Activated CD4-positive, alpha-beta memory T cell treated with anti-CD3 and anti-CD28 coated beads, Interleukin-2, amount 10 ng/mL, durations not matched to agents 7 days and 5 days (primary cell): ENCODE measurements at regions not wholly inside any gene's neighbourhood (a gene's known extent, or its start where the extent isn't known, plus 50 kb on each side); places are given as distances from the start of the nearest gene placed in this dataset.
"Not testable (repeated sequence)": the region's sequence is repeated elsewhere in the genome, so short reads cannot be mapped to it uniquely, and the experiment has no call there.

ENCODE experiments used
- CTCF ChIA-PET: fragments of 350-600 bp; sonication (Branson Sonifier 250); formaldehyde crosslinking; loops from one replicate; lab custom pipeline; 2021; ENCODE audit warnings: antibody characterized with exemption, inconsistent platforms; lab: Charles Lee
- POLR2A ChIA-PET: fragments of 350-600 bp; sonication (Branson Sonifier 250); formaldehyde crosslinking; loops from one replicate; lab custom pipeline; 2021; ENCODE audit warnings: antibody characterized with exemption; lab: Charles Lee
- DNase-seq: peaks from one replicate; pipeline ENCODE4 v3.0.0-alpha.2; 2020
- H3K27ac Mint-ChIP-seq: one replicate; pipeline ENCODE4 v1.8.0; 2021; ENCODE audit warnings: mild to moderate bottlenecking, mixed read lengths
- H3K27me3 Mint-ChIP-seq: one replicate; pipeline ENCODE4 v1.8.0; 2021; ENCODE audit warnings: mixed read lengths
- H3K36me3 Mint-ChIP-seq: one replicate; pipeline ENCODE4 v1.8.0; 2021; ENCODE audit warnings: low read depth, mixed read lengths
- H3K4me1 Mint-ChIP-seq: one replicate; pipeline ENCODE4 v1.8.0; 2021; ENCODE audit warnings: mixed read lengths
- H3K4me3 Mint-ChIP-seq: one replicate; pipeline ENCODE4 v1.8.0; 2021; ENCODE audit warnings: mild to moderate bottlenecking, mixed read lengths
- H3K9me3 Mint-ChIP-seq: one replicate; pipeline ENCODE4 v1.8.0; 2021; ENCODE audit warnings: mixed read lengths

- ChIA-PET POLR2A (interaction anchor here (1.1 kb wide), 1 partner anchor 57 kb away, joined by 3 read pairs; no protein-coding TSS in a partner anchor), CTCF (interaction anchor here (0.7 to 1.6 kb wide), 6 partner anchors 8 to 305 kb away, joined by 3 to 5 read pairs (median 4); partner anchors contain the start of gene ZNF438)
- not testable (repeated sequence) for H3K9me3 Mint-ChIP-seq, H3K27me3 Mint-ChIP-seq, H3K36me3 Mint-ChIP-seq, H3K4me3 Mint-ChIP-seq
- peak; percentile 86 for DNase-seq
- peaks cover 24% of the 10 kb centered on the region for H3K4me1 Mint-ChIP-seq
- H3K27ac Mint-ChIP-seq = peak overlapping the region; percentile 43
Observed at GRCh38 chr10:30726783-30727414, 97.3 kb upstream of the LYZL2 start.

- Mint-ChIP-seq H3K36me3 (no peaks in the 10 kb centered on the region), H3K4me3 (no peak overlapping the region), H3K27ac (no peak overlapping the region), H3K4me1 (peaks cover 24% of the 10 kb centered on the region), H3K9me3 (no peaks in the 10 kb centered on the region), H3K27me3 (no peaks in the 10 kb centered on the region)
- ChIA-PET CTCF (interaction anchor here (1.4 to 1.6 kb wide), 2 partner anchors 37 to 306 kb away, joined by 5 read pairs; partner anchors contain the start of gene ZNF438), POLR2A (no interaction called here)
- no peak for DNase-seq
Observed at GRCh38 chr10:30725661-30726060, 96.1 kb upstream of the LYZL2 start.

- no peak overlapping the region for H3K27ac Mint-ChIP-seq
- H3K36me3 Mint-ChIP-seq = no peaks in the 10 kb centered on the region
- H3K4me1 Mint-ChIP-seq = peaks cover 26% of the 10 kb centered on the region
- DNase-seq = no peak
- H3K4me3 Mint-ChIP-seq = no peak overlapping the region
- H3K9me3 Mint-ChIP-seq = no peaks in the 10 kb centered on the region
- POLR2A ChIA-PET = no interaction called here
- CTCF ChIA-PET = interaction anchor here (0.8 to 1.4 kb wide), 2 partner anchors 37 to 53 kb away, joined by 3 to 4 read pairs; no protein-coding TSS in a partner anchor
- no peaks in the 10 kb centered on the region for H3K27me3 Mint-ChIP-seq
Observed at GRCh38 chr10:30724296-30724695, 94.7 kb upstream of the LYZL2 start.

- no peaks in the 10 kb centered on the region for H3K9me3 Mint-ChIP-seq
- POLR2A ChIA-PET = no interaction called here
- H3K4me3 Mint-ChIP-seq = no peak overlapping the region
- no peak overlapping the region for H3K27ac Mint-ChIP-seq
- no peaks in the 10 kb centered on the region for H3K36me3 Mint-ChIP-seq
- peaks cover 34% of the 10 kb centered on the region for H3K4me1 Mint-ChIP-seq
- no peak for DNase-seq
- CTCF ChIA-PET = interaction anchor here (0.5 to 1.8 kb wide), 7 partner anchors 16 to 309 kb away, joined by 3 to 8 read pairs (median 4); partner anchors contain the start of gene ZNF438
- no peaks in the 10 kb centered on the region for H3K27me3 Mint-ChIP-seq
Observed at GRCh38 chr10:30722956-30723620, 93.5 kb upstream of the LYZL2 start.

- ChIA-PET CTCF (interaction anchor here (0.8 to 3.8 kb wide), 5 partner anchors 32 to 80 kb away, joined by 3 to 39 read pairs (median 29); no protein-coding TSS in a partner anchor), POLR2A (no interaction called here)
- no peaks in the 10 kb centered on the region for H3K36me3 Mint-ChIP-seq
- no peaks in the 10 kb centered on the region for H3K9me3 Mint-ChIP-seq
- H3K4me1 Mint-ChIP-seq = peaks cover 27% of the 10 kb centered on the region
- no peaks in the 10 kb centered on the region for H3K27me3 Mint-ChIP-seq
- H3K4me3 Mint-ChIP-seq = no peak overlapping the region
- DNase-seq = no peak
- no peak overlapping the region for H3K27ac Mint-ChIP-seq
Observed at GRCh38 chr10:30719832-30720231, 90.3 kb upstream of the LYZL2 start.

- peaks cover 24% of the 10 kb centered on the region for H3K9me3 Mint-ChIP-seq
- ChIA-PET CTCF (interaction anchor here (1.0 to 1.8 kb wide), 3 partner anchors 8 to 39 kb away, joined by 4 to 7 read pairs (median 6); no protein-coding TSS in a partner anchor), POLR2A (interaction anchor here (0.6 to 1.0 kb wide), 2 partner anchors 7 to 22 kb away, joined by 3 read pairs; no protein-coding TSS in a partner anchor)
- H3K27ac Mint-ChIP-seq = no peak overlapping the region
- no peak overlapping the region for H3K4me3 Mint-ChIP-seq
- no peak for DNase-seq
- H3K4me1 Mint-ChIP-seq = peaks cover 28% of the 10 kb centered on the region
- no peaks in the 10 kb centered on the region for H3K27me3 Mint-ChIP-seq
- peaks cover 39% of the 10 kb centered on the region for H3K36me3 Mint-ChIP-seq
Observed at GRCh38 chr10:30709700-30710358, 80.3 kb upstream of the LYZL2 start.

- Mint-ChIP-seq H3K27me3 (no peaks in the 10 kb centered on the region), H3K36me3 (peaks cover 40% of the 10 kb centered on the region), H3K9me3 (peaks cover 18% of the 10 kb centered on the region), H3K27ac (no peak overlapping the region), H3K4me3 (no peak overlapping the region), H3K4me1 (peaks cover 33% of the 10 kb centered on the region)
- DNase-seq = no peak
- CTCF ChIA-PET = interaction anchor here (1.0 to 1.8 kb wide), 3 partner anchors 9 to 38 kb away, joined by 4 to 7 read pairs (median 6); no protein-coding TSS in a partner anchor
- POLR2A ChIA-PET = interaction anchor here (0.6 to 1.0 kb wide), 2 partner anchors 8 to 22 kb away, joined by 3 read pairs; no protein-coding TSS in a partner anchor
Observed at GRCh38 chr10:30709229-30709628, 79.7 kb upstream of the LYZL2 start.

GRCh38 chr10:30708234-30708633, 78.7 kb upstream of the LYZL2 start:
- POLR2A ChIA-PET = interaction anchor here (1.2 kb wide), 1 partner anchor 12 kb away, joined by 3 read pairs; no protein-coding TSS in a partner anchor
- no peaks in the 10 kb centered on the region for H3K27me3 Mint-ChIP-seq
- peaks cover 8% of the 10 kb centered on the region for H3K9me3 Mint-ChIP-seq
- no peak overlapping the region for H3K4me3 Mint-ChIP-seq
- H3K4me1 Mint-ChIP-seq = peaks cover 42% of the 10 kb centered on the region
- no peak overlapping the region for H3K27ac Mint-ChIP-seq
- peaks cover 39% of the 10 kb centered on the region for H3K36me3 Mint-ChIP-seq
- DNase-seq = no peak
- CTCF ChIA-PET = interaction anchor here (1.5 to 1.8 kb wide), 3 partner anchors 10 to 37 kb away, joined by 6 to 7 read pairs (median 6); no protein-coding TSS in a partner anchor

GRCh38 chr10:30706189-30706588, 76.6 kb upstream of the LYZL2 start:
- Mint-ChIP-seq H3K36me3 (peaks cover 35% of the 10 kb centered on the region), H3K27ac (peak overlapping the region; percentile 99), H3K4me1 (peaks cover 60% of the 10 kb centered on the region), H3K4me3 (peak overlapping the region; percentile 82)
- CTCF ChIA-PET = interaction anchor here (2.0 to 5.6 kb wide), 3 partner anchors 18 to 35 kb away, joined by 4 to 84 read pairs (median 7); no protein-coding TSS in a partner anchor
- DNase-seq, H3K9me3 Mint-ChIP-seq, H3K27me3 Mint-ChIP-seq: not testable (repeated sequence)
- POLR2A ChIA-PET = interaction anchor here (0.6 to 7.1 kb wide), 5 partner anchors 9 to 615 kb away, joined by 3 to 149 read pairs (median 11); no protein-coding TSS in a partner anchor

GRCh38 chr10:30705625-30706149, 76.1 kb upstream of the LYZL2 start:
- ChIA-PET POLR2A (interaction anchor here (0.6 to 7.1 kb wide), 6 partner anchors 8 to 616 kb away, joined by 3 to 149 read pairs (median 7); no protein-coding TSS in a partner anchor), CTCF (interaction anchor here (1.2 to 5.6 kb wide), 5 partner anchors 8 to 34 kb away, joined by 4 to 84 read pairs (median 4); no protein-coding TSS in a partner anchor)
- Mint-ChIP-seq H3K4me1 (peaks cover 61% of the 10 kb centered on the region), H3K27ac (peak overlapping the region; percentile 99), H3K27me3 (no peaks in the 10 kb centered on the region), H3K4me3 (peak overlapping the region; percentile 82), H3K36me3 (peaks cover 35% of the 10 kb centered on the region), H3K9me3 (no peaks in the 10 kb centered on the region)
- DNase-seq = peak; percentile 45

- no peaks in the 10 kb centered on the region for H3K9me3 Mint-ChIP-seq
- peak overlapping the region; percentile 99 for H3K27ac Mint-ChIP-seq
- ChIA-PET POLR2A (interaction anchor here (0.6 to 7.1 kb wide), 8 partner anchors 10 to 616 kb away, joined by 3 to 149 read pairs (median 8); partner anchors contain the start of gene ZNF438), CTCF (interaction anchor here (1.2 to 5.6 kb wide), 7 partner anchors 8 to 43 kb away, joined by 3 to 84 read pairs (median 4); no protein-coding TSS in a partner anchor)
- DNase-seq = peak; percentile 55
- no peaks in the 10 kb centered on the region for H3K27me3 Mint-ChIP-seq
- H3K4me1 Mint-ChIP-seq = peaks cover 65% of the 10 kb centered on the region
- peak overlapping the region; percentile 82 for H3K4me3 Mint-ChIP-seq
- H3K36me3 Mint-ChIP-seq = peaks cover 36% of the 10 kb centered on the region
Observed at GRCh38 chr10:30705101-30705624, 75.6 kb upstream of the LYZL2 start.
